ENCODE measurements at regions not wholly inside any gene's neighbourhood (a gene's known extent, or its start where the extent isn't known, plus 50 kb on each side); places are given as distances from the start of the nearest gene placed in this dataset.

GRCh38 chr14:61111209-61111665 is 130.2 kb downstream of the SLC38A6 start:
- no TSS peak for BruUV-seq (replicated peaks)
- CTCF ChIA-PET: no interaction called here
- H3K27me3 Mint-ChIP-seq (ENCODE audit: insufficient read depth, unreplicated experiment): no peaks in the 10 kb centered on the region
- no peaks in the 10 kb centered on the region for H3K9me3 Mint-ChIP-seq (ENCODE audit: unreplicated experiment)
- POLR2A ChIA-PET: no interaction called here
- H3K4me3 Mint-ChIP-seq (ENCODE audit: unreplicated experiment): no peak overlapping the region
- no peaks in the 10 kb centered on the region for H3K36me3 Mint-ChIP-seq (ENCODE audit: insufficient read depth, unreplicated experiment)
- intact Hi-C loops (cut with micrococcal nuclease): no loop called here
- peaks cover 13% of the 10 kb centered on the region for H3K4me1 Mint-ChIP-seq (ENCODE audit: insufficient read depth, unreplicated experiment)
- no peak for DNase-seq (ENCODE audit: unreplicated experiment)
- no peak for TF ChIP-seq CTCF (IDR thresholded peaks at IDR 0.05; ENCODE audit: unreplicated experiment)
- H3K27ac Mint-ChIP-seq (ENCODE audit: low read depth, unreplicated experiment): no peak overlapping the region

- no peak for DNase-seq (ENCODE audit: unreplicated experiment)
- intact Hi-C loops (cut with micrococcal nuclease): no loop called here
- POLR2A ChIA-PET: no interaction called here
- BruUV-seq (replicated peaks): no TSS peak
- Mint-ChIP-seq H3K4me1 (ENCODE audit: insufficient read depth, unreplicated experiment) (peaks cover 13% of the 10 kb centered on the region), H3K27ac (ENCODE audit: low read depth, unreplicated experiment) (no peak overlapping the region), H3K27me3 (ENCODE audit: insufficient read depth, unreplicated experiment) (no peaks in the 10 kb centered on the region), H3K4me3 (ENCODE audit: unreplicated experiment) (no peak overlapping the region), H3K9me3 (ENCODE audit: unreplicated experiment) (no peaks in the 10 kb centered on the region), H3K36me3 (ENCODE audit: insufficient read depth, unreplicated experiment) (no peaks in the 10 kb centered on the region)
- CTCF ChIA-PET: interaction anchor here (0.7 kb wide), 1 partner anchor 20 kb away, joined by 3 read pairs; no protein-coding TSS in a partner anchor
- TF ChIP-seq CTCF (IDR thresholded peaks at IDR 0.05; ENCODE audit: unreplicated experiment): no peak
Observed at GRCh38 chr14:61110316-61111082, 129.5 kb downstream of the SLC38A6 start.

- Mint-ChIP-seq H3K36me3 (ENCODE audit: insufficient read depth, unreplicated experiment) (no peaks in the 10 kb centered on the region), H3K27me3 (ENCODE audit: insufficient read depth, unreplicated experiment) (no peaks in the 10 kb centered on the region), H3K4me1 (ENCODE audit: insufficient read depth, unreplicated experiment) (peaks cover 22% of the 10 kb centered on the region), H3K9me3 (ENCODE audit: unreplicated experiment) (no peaks in the 10 kb centered on the region), H3K4me3 (ENCODE audit: unreplicated experiment) (no peak overlapping the region), H3K27ac (ENCODE audit: low read depth, unreplicated experiment) (no peak overlapping the region)
- intact Hi-C loops (cut with micrococcal nuclease): loop anchor here (10.0 kb wide), 1 partner anchor 66 kb away; no protein-coding TSS in a partner anchor
- ChIA-PET CTCF (interaction anchor here (0.7 to 1.0 kb wide), 2 partner anchors 74 to 112 kb away, joined by 3 read pairs; no protein-coding TSS in a partner anchor), POLR2A (no interaction called here)
- no TSS peak for BruUV-seq (replicated peaks)
- TF ChIP-seq CTCF (IDR thresholded peaks at IDR 0.05; ENCODE audit: unreplicated experiment): no peak
- DNase-seq (ENCODE audit: unreplicated experiment): no peak
Observed at GRCh38 chr14:61109288-61109687, 128.2 kb downstream of the SLC38A6 start.

GRCh38 chr14:61108496-61109141 is 127.6 kb downstream of the SLC38A6 start:
- BruUV-seq (replicated peaks): no TSS peak
- no peaks in the 10 kb centered on the region for H3K27me3 Mint-ChIP-seq (ENCODE audit: insufficient read depth, unreplicated experiment)
- peaks cover 28% of the 10 kb centered on the region for H3K4me1 Mint-ChIP-seq (ENCODE audit: insufficient read depth, unreplicated experiment)
- no peak overlapping the region for H3K4me3 Mint-ChIP-seq (ENCODE audit: unreplicated experiment)
- no peak for DNase-seq (ENCODE audit: unreplicated experiment)
- TF ChIP-seq CTCF (IDR thresholded peaks at IDR 0.05; ENCODE audit: unreplicated experiment): no peak
- H3K36me3 Mint-ChIP-seq (ENCODE audit: insufficient read depth, unreplicated experiment): peaks cover 4% of the 10 kb centered on the region
- CTCF ChIA-PET: interaction anchor here (0.6 to 1.0 kb wide), 2 partner anchors 47 to 113 kb away, joined by 3 read pairs; no protein-coding TSS in a partner anchor
- intact Hi-C loops (cut with micrococcal nuclease): loop anchor here (10.0 kb wide), 1 partner anchor 66 kb away; no protein-coding TSS in a partner anchor
- H3K9me3 Mint-ChIP-seq (ENCODE audit: unreplicated experiment): no peaks in the 10 kb centered on the region
- H3K27ac Mint-ChIP-seq (ENCODE audit: low read depth, unreplicated experiment): no peak overlapping the region
- POLR2A ChIA-PET: no interaction called here

Measured in MCF 10A (cell line).